ENCODE measurements at regions not wholly inside any gene's neighbourhood (a gene's known extent, or its start where the extent isn't known, plus 50 kb on each side); places are given as distances from the start of the nearest gene placed in this dataset.

GRCh38 chr20:12744037-12744436, 264.7 kb upstream of the SPTLC3 start:
- TF ChIP-seq TAF1 (conservative IDR thresholded peaks at IDR 0.05) (no peak), CTCF (IDR thresholded peaks at IDR 0.05; ENCODE audit: low read depth, low read length, missing input control) (no peak), GABPA (IDR thresholded peaks at IDR 0.05 in 1 of 2, conservative IDR thresholded peaks at IDR 0.05 in 1 of 2) (no peak), JUND (IDR thresholded peaks at IDR 0.05) (no peak)
- TF ChIP-seq, protein P1, sequence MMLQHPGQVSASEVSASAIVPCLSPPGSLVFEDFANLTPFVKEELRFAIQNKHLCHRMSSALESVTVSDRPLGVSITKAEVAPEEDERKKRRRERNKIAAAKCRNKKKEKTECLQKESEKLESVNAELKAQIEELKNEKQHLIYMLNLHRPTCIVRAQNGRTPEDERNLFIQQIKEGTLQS (IDR thresholded peaks at IDR 0.05) = no peak
